Fibroblast of lung (primary cell): ENCODE measurements at regions not wholly inside any gene's neighbourhood (a gene's known extent, or its start where the extent isn't known, plus 50 kb on each side); places are given as distances from the start of the nearest gene placed in this dataset.

ENCODE experiments used
- DNase-seq, 2 donors: peaks; one replicate each; pipeline versions ENCODE4 v3.0.0 to v3.0.0-alpha.2; 2010; ENCODE audit warnings: low read depth in 2 of 2
- H2AFZ ChIP-seq: 2 replicates; pipeline ENCODE4 v1.5.1; 2012; ENCODE audit warnings: low read length, control low read depth, inconsistent platforms
- H3K27ac ChIP-seq: 2 replicates; pipeline ENCODE4 v1.5.1; 2011; ENCODE audit warnings: low read length, control low read depth; ENCODE audit not compliant: insufficient read depth
- H3K27me3 ChIP-seq: 2 replicates; pipeline ENCODE4 v1.5.1; 2011; ENCODE audit warnings: mild to moderate bottlenecking, low read length; ENCODE audit not compliant: control insufficient read depth, insufficient read depth
- H3K36me3 ChIP-seq: 2 replicates; pipeline ENCODE4 v1.5.1; 2011; ENCODE audit warnings: low read length; ENCODE audit not compliant: control insufficient read depth, insufficient read depth
- H3K4me1 ChIP-seq: 2 replicates; pipeline ENCODE4 v1.5.1; 2011; ENCODE audit warnings: low read length; ENCODE audit not compliant: control insufficient read depth, insufficient read depth; ENCODE audit errors: extremely low read depth
- H3K4me2 ChIP-seq: 2 replicates; pipeline ENCODE4 v1.5.1; 2011; ENCODE audit warnings: low read length, control low read depth; ENCODE audit not compliant: insufficient read depth; ENCODE audit errors: extremely low read depth
- H3K4me3 ChIP-seq, 4 experiments: fragments of 200-600 bp in 1 of 4; sonication (generic) in 1 of 4; replicated peaks in 1 of 4; 2 replicates each; pipeline ENCODE4 v1.5.1; 2011 to 2016; ENCODE audit warnings: low read length in 4 of 4, low read depth in 3 of 4, mild to moderate bottlenecking in 3 of 4, control low read depth in 2 of 4, inconsistent platforms in 1 of 4, mixed read lengths in 1 of 4; ENCODE audit not compliant: insufficient read depth in 1 of 4; ENCODE audit errors: control extremely low read depth in 1 of 4
- H3K79me2 ChIP-seq: 2 replicates; pipeline ENCODE4 v1.5.1; 2012; ENCODE audit warnings: mild to moderate bottlenecking, low read length, inconsistent platforms; ENCODE audit not compliant: control insufficient read depth, insufficient read depth
- H3K9ac ChIP-seq: 2 replicates; pipeline ENCODE4 v1.5.1; 2011; ENCODE audit warnings: mild to moderate bottlenecking, low read length, control low read depth; ENCODE audit not compliant: insufficient read depth
- H3K9me3 ChIP-seq: 2 replicates; pipeline ENCODE4 v1.5.1; 2012; ENCODE audit warnings: low read depth, low read length; ENCODE audit not compliant: control insufficient read depth, insufficient read depth
- H4K20me1 ChIP-seq: 2 replicates; pipeline ENCODE4 v1.5.1; 2011; ENCODE audit warnings: low read length; ENCODE audit not compliant: control insufficient read depth, insufficient read depth; ENCODE audit errors: extremely low read depth
- CTCF ChIP-seq, 2 donors: IDR thresholded peaks in 1 of 2; conservative IDR thresholded peaks in 1 of 2; 1 replicate in 1 of 2; 2 replicates in 1 of 2; pipeline ENCODE4 v1.5.1; 2011 to 2012; ENCODE audit warnings: low read length in 2 of 2, control low read depth in 1 of 2, inconsistent platforms in 1 of 2, low read depth in 1 of 2, mild to moderate bottlenecking in 1 of 2
- EZH2 ChIP-seq: IDR thresholded peaks from 2 replicates; pipeline ENCODE4 v1.5.1; 2012; ENCODE audit warnings: low read length, control low read depth, mild to moderate bottlenecking; ENCODE audit errors: missing control alignments

DNA sequence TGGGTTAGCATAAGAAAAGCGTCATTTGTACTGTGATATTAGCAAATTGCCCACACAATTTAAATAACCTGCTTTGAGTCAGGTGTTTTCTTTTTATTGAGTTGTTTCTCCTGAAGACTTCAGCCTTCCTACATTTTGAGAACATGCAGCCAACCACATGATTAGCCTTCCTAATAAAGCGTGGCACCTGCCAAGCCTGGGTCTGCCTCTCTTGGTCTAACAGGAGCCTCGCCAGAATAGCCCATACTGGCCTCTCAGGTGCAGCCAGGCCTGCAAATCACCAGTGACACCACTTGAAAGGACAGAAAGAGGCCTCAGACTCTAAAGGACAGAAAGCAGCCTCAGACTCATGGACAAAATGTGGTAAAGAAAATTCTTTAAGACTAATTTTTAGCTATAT is 653.8 kb downstream of the BCL11A start:
- H3K27ac ChIP-seq, result no peak overlapping the region
- TF ChIP-seq CTCF (conservative IDR thresholded peaks at IDR 0.05 in 1 of 2, IDR thresholded peaks at IDR 0.05 in 1 of 2; ENCODE audit: low read depth in 1 of 2, low read length in 2 of 2), result no peak
- no peak for TF ChIP-seq EZH2
- no peak overlapping the region for H3K9ac ChIP-seq
- H3K79me2 ChIP-seq, result no peaks in the 10 kb centered on the region
- no peaks in the 10 kb centered on the region for H3K36me3 ChIP-seq
- no peak overlapping the region for H3K4me2 ChIP-seq
- no peaks in the 10 kb centered on the region for H3K27me3 ChIP-seq
- no peak for DNase-seq
- no peak overlapping the region for H3K4me3 ChIP-seq
- no peaks in the 10 kb centered on the region for H4K20me1 ChIP-seq
- no peak overlapping the region for H2AFZ ChIP-seq
- no peaks in the 10 kb centered on the region for H3K9me3 ChIP-seq
- no peaks in the 10 kb centered on the region for H3K4me1 ChIP-seq

- Histone ChIP-seq H2AFZ (no peak overlapping the region), H3K4me3 (no peak overlapping the region), H3K9me3 (no peaks in the 10 kb centered on the region), H3K79me2 (no peaks in the 10 kb centered on the region), H3K4me1 (no peaks in the 10 kb centered on the region), H3K4me2 (no peak overlapping the region), H3K27ac (no peak overlapping the region), H4K20me1 (no peaks in the 10 kb centered on the region), H3K36me3 (no peaks in the 10 kb centered on the region), H3K27me3 (no peaks in the 10 kb centered on the region), H3K9ac (no peak overlapping the region)
- no peak for DNase-seq
- TF ChIP-seq CTCF (conservative IDR thresholded peaks at IDR 0.05 in 1 of 2, IDR thresholded peaks at IDR 0.05 in 1 of 2; ENCODE audit: low read depth in 1 of 2, low read length in 2 of 2) (no peak), EZH2 (no peak)
Measured at GRCh38 chr2:59896499-59897245, 656.8 kb downstream of the BCL11A start.

- H2AFZ ChIP-seq, result no peak overlapping the region
Measured at GRCh38 chr2:59893612-59894011, 659.8 kb downstream of the BCL11A start.

More at GRCh38 chr2:59893612-59894011, 659.8 kb downstream of the BCL11A start:
- Histone ChIP-seq H3K4me1 (no peaks in the 10 kb centered on the region), H3K36me3 (no peaks in the 10 kb centered on the region), H3K4me3 (no peak overlapping the region), H3K27me3 (no peaks in the 10 kb centered on the region), H3K9me3 (no peaks in the 10 kb centered on the region), H3K9ac (no peak overlapping the region), H3K27ac (no peak overlapping the region), H4K20me1 (no peaks in the 10 kb centered on the region), H3K4me2 (no peak overlapping the region), H3K79me2 (no peaks in the 10 kb centered on the region)
- DNase-seq, result no peak
- no peak for TF ChIP-seq EZH2
- no peak for TF ChIP-seq CTCF (conservative IDR thresholded peaks at IDR 0.05 in 1 of 2, IDR thresholded peaks at IDR 0.05 in 1 of 2; ENCODE audit: low read depth in 1 of 2, low read length in 2 of 2)
